Mammary epithelial cell (primary cell): ENCODE measurements at regions not wholly inside any gene's neighbourhood (a gene's known extent, or its start where the extent isn't known, plus 50 kb on each side); places are given as distances from the start of the nearest gene placed in this dataset.

ENCODE experiments used
- EZH2 ChIP-seq: IDR thresholded peaks from 2 replicates; pipeline ENCODE4 v1.6.1; 2012; ENCODE audit warnings: low read length, inconsistent platforms, borderline replicate concordance
- TF ChIP-seq, protein P1 (sequence below), 2 donors: IDR thresholded peaks in 1 of 2; conservative IDR thresholded peaks in 1 of 2; 2 replicates each; pipeline ENCODE4 v1.5.1; 2011 to 2012; ENCODE audit warnings: inconsistent platforms in 2 of 2, low read length in 2 of 2, mild to moderate bottlenecking in 2 of 2, control low read depth in 1 of 2, low read depth in 1 of 2; ENCODE audit not compliant: insufficient read depth in 1 of 2; ENCODE audit errors: extremely low read depth in 1 of 2

DNA sequence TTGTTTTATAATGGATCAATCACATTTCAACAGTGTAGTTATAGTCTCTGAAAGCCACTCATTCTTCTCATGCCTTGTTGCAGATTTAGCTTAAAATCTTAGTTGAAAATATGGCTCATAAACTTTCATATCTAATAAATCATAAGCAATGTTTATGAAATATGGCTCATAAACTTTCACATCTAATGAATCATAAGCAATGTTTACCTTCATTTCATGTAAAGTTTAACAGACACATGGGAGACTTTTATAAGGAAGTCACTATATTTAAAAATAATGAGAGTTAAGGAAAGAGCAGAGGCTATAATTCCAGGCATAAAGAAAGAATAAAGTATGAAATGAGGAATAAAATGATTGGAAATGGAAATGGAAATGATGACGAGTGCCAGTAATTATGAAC lies 1042.1 kb downstream of the FSCB start:
- TF ChIP-seq, protein P1, sequence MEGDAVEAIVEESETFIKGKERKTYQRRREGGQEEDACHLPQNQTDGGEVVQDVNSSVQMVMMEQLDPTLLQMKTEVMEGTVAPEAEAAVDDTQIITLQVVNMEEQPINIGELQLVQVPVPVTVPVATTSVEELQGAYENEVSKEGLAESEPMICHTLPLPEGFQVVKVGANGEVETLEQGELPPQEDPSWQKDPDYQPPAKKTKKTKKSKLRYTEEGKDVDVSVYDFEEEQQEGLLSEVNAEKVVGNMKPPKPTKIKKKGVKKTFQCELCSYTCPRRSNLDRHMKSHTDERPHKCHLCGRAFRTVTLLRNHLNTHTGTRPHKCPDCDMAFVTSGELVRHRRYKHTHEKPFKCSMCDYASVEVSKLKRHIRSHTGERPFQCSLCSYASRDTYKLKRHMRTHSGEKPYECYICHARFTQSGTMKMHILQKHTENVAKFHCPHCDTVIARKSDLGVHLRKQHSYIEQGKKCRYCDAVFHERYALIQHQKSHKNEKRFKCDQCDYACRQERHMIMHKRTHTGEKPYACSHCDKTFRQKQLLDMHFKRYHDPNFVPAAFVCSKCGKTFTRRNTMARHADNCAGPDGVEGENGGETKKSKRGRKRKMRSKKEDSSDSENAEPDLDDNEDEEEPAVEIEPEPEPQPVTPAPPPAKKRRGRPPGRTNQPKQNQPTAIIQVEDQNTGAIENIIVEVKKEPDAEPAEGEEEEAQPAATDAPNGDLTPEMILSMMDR (conservative IDR thresholded peaks at IDR 0.05 in 1 of 2, IDR thresholded peaks at IDR 0.05 in 1 of 2; ENCODE audit: extremely low read depth in 1 of 2, insufficient read depth in 1 of 2, low read depth in 1 of 2, low read length in 2 of 2) = no peak
- TF ChIP-seq EZH2 = no peak
